ENCODE measurements at regions not wholly inside any gene's neighbourhood (a gene's known extent, or its start where the extent isn't known, plus 50 kb on each side); places are given as distances from the start of the nearest gene placed in this dataset.

DNA sequence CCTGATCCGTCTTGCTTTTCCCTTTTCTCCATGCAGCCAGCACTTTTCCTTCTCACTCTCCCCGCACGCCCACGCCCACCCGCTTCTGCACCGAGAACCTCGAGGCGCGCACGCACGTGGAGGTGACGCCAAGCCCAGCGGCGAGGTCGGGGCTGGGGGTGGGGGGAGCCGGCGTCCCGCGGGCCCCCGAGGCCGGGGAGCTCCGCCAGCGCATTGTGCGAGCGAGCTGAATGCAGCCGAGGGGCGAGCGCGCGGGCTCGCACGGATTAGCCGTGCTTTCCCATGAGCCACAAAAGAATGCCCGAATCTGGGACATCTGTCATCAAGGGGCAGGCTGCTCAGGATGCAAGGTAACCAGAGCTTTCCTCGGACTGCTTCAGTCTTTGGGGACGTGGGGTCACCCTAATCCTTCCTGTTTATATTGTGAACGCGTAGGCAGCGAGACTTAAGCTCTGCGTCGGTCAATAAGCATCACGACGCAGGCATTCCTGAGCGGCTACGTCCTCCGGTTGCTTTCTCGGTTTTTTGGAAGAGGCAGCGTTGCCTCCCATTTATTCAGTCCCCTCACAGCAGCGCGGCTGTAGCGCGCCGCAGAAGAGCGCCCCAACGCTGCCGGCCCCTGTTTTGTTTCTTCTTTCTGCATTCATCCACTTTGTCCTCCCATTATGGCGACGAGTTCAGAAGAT is 67.3 kb upstream of the AKT3 start:
- TF ChIP-seq TAF1 (IDR thresholded peaks at IDR 0.05; ENCODE audit: low read depth, low read length) = no peak
- TF ChIP-seq POLR2A (IDR thresholded peaks at IDR 0.05; ENCODE audit: low read depth, low read length) = no peak
- no peak for TF ChIP-seq POLR2AphosphoS5 (IDR thresholded peaks at IDR 0.05; ENCODE audit: low read depth, low read length)
- TF ChIP-seq SPI1 (IDR thresholded peaks at IDR 0.05; ENCODE audit: low read depth, low read length) = no peak
- TF ChIP-seq PAX5 (IDR thresholded peaks at IDR 0.05; ENCODE audit: insufficient read depth, low read length, severe bottlenecking) = no peak
- no peak for TF ChIP-seq POU2F2 (IDR thresholded peaks at IDR 0.05; ENCODE audit: low read depth, low read length)
